ENCODE measurements at regions not wholly inside any gene's neighbourhood (a gene's known extent, or its start where the extent isn't known, plus 50 kb on each side); places are given as distances from the start of the nearest gene placed in this dataset.
"Not testable (repeated sequence)": the region's sequence is repeated elsewhere in the genome, so short reads cannot be mapped to it uniquely, and the experiment has no call there.

DNA sequence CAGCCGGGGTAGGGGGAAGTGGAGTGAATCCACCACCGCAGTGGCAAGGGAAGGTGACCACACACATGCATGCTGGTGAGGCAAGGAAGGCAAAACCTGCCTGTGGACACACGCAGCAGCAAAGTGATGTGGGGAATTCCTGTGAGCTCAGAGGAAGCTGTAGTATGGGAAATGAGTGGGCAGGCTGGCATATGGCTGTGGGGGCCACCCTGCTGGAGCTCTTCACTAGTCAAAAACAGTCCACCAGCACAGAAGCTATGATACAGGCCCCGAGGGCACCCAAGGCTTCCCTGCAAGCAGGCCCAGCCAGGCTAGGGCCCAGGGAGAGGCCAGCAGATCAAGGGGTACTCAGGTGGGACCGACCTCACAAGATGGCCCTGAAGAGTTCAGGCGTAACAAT is 239.1 kb downstream of the CHM start:
- DNase-seq: no peak

DNA sequence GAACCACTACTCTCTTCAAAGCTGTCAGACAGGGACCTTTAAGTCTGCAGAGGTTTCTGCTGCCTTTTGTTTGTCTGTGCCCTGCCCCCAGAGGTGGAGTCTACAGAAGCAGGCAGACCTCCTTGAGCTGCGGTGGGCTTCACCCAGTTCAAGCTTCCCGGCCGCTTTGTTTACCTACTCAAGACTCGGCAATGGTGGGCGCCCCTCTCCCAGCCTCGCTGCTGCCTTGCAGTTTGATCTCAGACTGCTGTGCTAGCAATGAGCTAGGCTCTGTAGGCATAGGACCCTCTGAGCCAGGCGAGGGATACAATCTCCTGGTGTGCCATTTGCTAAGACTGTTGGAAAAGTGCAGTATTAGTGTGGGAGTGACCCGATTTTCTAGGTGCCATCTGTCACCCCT is 275.0 kb downstream of the CHM start:
- not testable (repeated sequence) for DNase-seq

DNA sequence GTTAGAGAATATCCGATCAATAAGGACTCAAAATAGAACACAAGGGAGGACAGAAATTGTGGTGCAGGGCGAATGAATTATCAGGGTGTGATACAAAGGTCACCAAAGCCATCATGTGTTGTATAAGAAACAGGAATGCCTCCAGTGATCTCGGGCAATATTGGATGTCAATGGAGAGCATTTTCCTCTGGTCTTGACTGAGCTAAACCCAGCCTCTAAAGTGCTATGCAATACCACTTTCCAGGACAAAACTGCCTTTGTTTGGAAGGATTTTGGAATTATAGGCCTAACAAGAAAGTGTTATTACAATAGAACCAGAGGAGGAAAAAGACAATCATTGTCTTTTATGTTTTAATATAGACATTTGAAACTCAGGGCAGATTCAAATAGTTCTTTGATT is 281.7 kb downstream of the CHM start:
- no peak for DNase-seq

DNA sequence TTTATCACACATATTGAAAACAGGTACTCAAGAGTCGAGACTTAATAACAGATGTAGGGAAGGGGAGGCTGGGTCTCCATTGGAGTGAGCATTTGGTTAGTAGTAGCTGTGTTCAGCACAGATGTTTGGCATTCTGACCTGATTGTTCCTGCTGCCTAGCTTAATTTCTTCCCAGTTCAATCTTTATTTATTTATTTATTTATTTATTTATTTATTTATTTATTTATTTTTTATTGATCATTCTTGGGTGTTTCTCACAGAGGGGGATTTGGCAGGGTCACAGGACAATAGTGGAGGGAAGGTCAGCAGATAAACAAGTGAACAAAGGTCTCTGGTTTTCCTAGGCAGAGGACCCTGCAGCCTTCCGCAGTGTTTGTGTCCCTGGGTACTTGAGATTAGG is 324.3 kb downstream of the CHM start:
- not testable (repeated sequence) for DNase-seq

DNA sequence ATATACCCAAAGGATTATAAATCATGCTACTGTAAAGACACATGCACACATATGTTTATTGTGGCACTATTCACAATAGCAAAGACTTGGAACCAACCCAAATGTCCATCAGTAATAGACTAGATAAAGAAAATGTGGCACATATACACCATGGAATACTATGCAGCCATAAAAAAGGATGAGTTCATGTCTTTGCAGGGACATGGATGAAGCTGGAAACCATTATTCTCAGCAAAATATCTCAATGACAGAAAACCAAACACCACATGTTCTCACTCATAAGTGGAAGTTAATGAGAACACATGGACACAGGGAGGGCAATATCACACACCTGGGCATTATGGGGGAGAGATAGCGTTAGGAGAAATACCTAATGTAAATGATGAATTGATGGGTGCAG is 323.8 kb upstream of the POF1B start:
- DNase-seq: not testable (repeated sequence)

DNA sequence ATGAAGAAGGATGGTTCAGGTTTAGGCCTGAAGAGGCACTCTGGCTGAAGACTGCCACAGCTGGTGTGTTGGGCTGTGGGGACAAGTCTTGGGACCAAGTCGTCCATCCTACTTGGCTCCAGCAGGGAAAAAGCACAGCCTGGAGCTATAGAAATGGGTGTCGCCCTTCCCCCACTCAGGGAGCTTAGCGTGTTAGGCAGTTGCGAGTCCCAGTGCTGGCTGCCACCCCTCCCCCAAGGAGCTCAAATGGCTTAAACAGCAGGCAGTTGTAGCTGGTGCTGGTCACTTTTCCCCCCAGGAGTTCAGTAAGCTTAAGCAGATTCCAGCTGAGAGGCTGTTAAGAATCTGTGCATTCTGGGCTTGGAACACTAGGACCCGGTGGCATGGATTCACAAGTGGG is 319.5 kb upstream of the POF1B start:
- no peak for DNase-seq

DNA sequence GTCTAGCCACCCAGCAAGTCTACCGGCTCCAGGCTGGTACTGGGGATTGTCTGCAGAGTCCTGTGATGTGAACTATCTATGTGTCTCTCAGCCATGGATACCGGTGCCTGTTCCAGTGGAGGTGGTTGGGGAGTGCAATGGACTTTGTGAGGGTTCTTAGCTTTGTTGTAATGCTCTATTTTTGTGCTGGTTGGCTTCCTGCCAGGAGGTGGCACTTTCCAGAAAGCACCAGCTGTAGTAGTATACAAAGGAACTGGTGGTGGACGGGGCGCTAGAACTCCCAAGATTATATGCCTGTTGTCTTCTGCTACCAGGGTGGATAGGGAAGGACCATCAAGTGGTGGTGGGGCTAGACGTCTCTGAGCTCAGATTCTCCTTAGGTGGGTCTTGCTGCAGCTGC is 306.4 kb upstream of the POF1B start:
- DNase-seq: no peak

DNA sequence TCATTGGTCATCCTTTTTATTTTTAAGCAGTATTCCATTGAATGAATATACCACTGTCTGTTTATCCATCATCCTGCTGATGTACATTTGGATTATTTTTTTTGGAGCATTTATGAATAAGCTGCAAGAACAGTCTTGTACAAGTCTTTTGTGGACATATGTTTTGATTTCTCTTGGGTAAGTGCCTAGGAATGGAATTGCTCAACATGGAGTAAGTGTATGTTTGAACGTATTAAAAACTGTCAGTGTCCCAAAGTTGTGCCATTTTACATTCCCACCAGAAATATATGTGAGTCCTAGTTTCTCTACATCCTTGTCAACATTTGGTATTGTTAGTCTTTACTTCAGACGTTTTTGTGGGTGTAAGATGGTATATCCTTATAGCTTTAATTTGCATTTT is 287.0 kb upstream of the POF1B start:
- no peak for DNase-seq

DNA sequence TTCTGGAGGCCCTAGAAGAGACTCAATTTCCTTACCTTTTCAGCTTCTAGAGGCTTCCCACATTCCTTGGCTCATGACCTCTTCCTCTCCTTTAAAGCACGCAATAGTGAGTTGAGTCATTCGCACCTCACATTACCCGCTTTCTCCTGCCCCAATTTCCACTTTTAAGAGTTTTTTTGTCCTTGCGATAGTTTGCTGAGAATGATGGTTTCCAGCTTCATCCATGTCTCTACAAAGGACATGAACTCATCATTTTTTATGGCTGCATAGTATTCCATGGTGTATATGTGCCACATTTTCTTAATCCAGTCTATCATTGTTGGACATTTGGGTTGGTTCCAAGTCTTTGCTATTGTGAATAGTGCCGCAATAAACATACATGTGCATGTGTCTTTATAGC is 284.5 kb upstream of the POF1B start:
- not testable (repeated sequence) for DNase-seq

DNA sequence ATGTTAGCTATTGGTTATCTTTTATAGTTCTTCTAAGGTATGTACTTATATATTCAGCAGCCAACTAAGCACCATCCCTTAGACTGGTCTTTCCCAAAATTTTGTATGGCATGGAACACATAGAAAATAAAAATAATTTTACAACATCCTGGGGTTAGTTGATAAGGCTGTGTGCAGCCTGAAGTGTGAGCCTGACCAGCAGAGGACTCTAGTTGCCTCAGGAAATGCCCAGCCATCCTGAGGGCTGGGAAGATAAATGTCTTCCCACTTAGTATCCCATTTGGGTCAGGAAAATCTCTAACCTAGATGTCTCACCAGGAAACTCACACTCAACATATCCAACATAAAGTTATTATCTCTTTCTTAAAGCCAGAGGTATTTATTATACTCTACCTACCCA is 251.4 kb upstream of the POF1B start:
- DNase-seq: no peak

DNA sequence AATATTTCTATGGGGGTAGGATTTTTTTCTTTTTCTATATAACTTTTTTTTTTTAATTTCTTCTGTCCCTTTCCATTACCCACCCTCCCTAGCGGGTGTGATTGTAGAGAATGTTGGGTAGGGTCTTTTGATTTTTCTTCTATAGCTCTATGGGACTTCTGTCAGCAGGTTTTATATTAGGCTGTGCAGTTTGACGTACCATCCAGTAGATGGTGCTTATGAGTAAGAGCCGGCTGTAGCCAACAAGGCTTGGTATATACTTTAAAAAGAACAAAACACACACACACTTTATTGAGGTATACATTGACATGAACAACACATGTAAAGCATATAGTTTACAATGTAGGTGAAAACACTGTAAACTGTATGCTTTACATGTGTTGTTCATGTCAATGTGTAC is 247.9 kb upstream of the POF1B start:
- peak in 1 of 5 experiments; percentile 1 for DNase-seq

DNA sequence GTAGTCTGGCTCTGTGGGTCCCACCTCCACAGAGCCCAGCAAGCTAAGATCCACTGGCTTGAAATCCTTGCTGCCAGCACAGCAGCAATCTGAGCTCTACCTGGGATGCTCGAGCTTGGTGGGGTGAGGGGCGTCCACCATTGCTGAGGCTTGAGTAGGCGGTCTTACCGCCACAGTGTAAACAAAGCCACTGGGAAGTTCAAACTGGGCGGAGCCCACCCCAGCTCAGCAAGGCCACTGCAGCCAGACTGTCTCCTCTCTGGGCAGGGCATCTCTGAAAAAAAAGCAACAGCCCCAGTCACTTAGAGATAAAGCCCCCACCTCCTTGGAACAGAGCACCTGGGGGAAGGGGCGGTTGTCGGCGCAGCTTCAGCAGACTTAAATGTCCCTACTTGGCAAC is 243.2 kb upstream of the POF1B start:
- DNase-seq: no peak

DNA sequence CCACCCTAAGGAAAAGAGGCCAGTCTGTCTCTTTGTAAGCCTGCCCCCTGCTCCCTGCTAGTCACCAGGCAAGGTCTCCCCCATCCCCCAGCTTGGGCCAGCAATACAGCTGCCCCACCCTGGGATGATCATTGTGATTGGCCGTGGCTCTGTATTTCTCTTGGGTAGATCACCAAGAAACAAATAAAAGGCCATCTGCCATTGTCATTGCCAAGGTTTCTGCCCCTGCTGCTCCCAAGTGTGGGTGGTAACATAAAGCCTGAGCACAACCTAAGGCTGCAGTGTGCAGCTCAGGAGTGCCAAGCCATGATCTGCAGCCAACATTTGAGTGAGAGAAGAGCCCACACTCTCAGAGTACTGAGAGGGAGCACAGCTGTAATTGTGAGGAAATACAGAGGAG is 241.0 kb upstream of the POF1B start:
- DNase-seq: no peak

DNA sequence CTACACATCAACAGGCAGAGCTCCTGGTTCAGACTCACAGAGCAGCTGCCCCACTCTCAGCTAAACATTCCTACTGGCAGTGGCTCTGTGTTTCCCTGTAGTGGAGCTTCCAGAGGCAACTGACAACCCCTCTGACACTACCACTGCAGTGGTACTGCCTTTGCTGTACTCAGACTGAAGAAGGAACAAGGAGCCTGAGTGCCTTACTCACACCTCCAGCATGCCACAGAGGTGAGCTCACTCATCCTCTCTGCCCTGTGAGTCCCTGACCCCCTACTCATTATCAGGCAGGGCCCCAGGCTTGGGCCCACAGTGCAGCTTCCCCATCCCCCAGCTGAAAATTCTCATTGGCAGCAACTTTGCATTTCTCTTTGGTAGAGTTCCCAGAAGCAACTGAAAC is 240.5 kb upstream of the POF1B start:
- DNase-seq: no peak

DNA sequence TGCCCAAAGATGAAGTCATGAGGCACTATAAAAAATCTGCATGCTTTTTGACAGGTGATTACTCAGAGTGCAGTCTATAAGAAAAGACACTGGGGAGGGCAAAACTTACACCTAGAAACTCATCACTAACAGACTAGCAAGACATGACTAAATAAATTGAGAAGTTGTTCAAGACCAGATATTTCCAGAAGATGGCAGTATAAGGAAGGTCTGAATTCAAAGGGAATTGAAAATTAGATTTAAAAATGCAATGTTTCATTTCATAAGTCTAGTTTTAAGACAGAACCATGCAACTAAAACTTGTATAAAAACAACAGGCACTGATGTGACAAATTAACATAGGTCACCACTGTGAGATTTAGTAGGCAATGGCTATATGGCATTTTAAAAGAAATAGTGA is 232.5 kb upstream of the POF1B start:
- no peak for DNase-seq

DNA sequence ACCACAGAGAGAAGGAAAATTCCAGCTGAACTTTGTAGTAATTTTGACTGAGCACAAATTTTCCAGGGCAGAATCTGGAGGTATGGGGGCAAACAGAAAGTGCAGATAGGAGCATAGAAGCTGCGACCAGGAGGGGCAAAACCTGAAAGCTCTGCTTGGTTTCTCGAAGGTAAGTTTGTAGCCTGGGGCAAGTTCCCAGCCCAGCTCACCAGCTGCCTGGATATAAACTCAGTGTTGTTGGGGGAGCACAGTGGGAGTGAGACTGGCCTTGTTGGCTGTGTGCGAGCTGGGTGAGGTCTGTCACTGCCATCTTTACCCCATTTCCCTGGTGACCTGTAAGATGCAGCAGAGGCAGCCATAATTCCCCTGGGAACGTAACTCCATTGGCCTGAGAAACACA is 213.5 kb upstream of the POF1B start:
- DNase-seq: no peak

DNA sequence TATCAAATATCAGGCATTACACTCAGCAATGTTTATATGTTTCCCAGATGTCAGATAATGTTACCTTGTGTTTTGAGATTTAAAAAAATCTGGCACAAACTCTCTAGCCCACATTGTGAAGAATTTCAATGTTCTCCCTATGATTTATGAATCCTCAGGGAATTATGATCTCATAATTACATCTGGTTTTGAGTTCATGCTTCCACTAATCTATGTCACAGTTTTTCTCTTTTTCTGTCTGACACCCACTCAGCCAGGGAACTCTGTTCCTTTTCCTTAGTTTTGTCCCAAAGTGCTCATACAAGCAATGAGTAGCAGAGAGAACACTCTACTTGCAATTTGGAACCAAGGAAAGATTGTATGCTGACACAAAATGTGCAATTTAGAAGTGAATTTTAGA is 212.1 kb upstream of the POF1B start:
- DNase-seq: no peak

DNA sequence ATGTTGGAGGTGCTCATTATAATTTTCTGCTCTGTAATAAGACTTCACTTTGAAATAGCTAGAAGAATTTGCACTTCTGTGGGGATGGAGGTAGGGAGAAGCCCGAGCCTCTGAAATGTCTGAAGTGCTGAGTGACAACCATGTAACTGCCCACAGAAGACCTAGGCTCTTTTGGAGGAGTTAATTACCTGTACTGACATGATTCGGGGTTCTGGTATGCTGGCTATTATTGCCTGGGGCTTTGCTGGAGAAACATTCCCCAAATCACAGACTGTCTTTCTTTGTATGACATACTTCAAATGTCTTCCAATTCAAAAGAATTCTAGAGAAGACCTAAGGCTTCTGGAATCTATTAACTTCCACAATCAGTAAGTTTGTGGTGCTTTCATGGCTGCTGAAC is 211.2 kb upstream of the POF1B start:
- DNase-seq: no peak

DNA sequence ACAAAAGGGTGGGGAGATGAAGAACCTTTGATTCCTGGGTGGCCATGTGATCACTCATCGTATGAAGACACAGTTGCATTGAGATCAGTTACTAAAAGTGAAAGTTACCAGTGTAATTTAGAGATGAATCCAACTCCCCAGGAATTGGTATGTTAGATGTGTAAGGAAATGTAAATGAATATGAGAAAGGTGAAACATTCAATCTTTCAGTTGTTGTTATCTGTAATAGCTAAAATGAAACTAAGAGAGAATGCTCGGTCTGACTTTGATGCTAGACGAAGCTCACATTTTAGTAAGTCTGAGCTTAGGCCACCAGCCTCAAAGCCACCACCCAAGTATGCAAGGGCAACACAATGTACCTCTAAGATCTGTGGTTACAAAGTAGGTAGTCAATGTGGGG is 194.3 kb upstream of the POF1B start:
- peak in 1 of 5 experiments; percentile 59 for DNase-seq

DNA sequence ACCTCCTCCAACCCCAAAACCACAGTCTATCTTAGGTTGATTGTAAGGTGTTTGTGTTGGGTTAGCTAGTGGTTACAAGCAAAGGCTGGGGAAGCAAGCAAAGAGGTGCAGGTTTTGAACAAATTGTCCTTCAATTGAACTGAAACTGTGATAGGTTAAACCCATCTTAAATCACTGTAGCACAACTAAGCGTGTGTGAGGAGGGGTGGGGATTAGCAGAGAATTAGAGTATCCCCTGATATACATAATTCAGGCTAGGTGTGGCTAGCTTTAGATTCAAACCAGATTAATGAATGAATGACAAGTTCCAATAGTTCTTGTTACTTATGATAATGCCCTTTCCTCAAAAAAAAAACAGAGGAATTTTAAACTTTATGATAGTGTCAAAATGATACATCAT is 191.0 kb upstream of the POF1B start:
- DNase-seq: peak in 1 of 5 experiments; percentile 0

DNA sequence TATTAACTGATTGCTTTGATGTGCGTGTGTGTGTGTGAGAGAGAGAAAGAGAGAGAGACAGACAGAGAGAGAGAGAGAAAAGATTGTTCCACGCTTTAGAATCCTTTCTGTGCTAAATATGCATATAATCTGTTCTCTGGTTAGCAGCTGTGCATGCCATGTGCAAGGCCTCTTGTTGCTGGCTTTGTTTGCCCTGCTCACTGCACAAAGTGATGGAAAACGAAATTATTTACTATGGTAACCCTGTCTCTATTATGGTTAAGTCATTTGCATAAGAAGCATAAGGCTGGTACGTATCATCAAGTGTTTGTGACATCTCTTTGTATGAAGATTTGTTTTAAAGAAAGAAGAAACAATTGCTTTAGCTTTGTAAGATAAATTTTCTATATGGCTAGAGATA is 190.2 kb upstream of the POF1B start:
- no peak for DNase-seq

DNA sequence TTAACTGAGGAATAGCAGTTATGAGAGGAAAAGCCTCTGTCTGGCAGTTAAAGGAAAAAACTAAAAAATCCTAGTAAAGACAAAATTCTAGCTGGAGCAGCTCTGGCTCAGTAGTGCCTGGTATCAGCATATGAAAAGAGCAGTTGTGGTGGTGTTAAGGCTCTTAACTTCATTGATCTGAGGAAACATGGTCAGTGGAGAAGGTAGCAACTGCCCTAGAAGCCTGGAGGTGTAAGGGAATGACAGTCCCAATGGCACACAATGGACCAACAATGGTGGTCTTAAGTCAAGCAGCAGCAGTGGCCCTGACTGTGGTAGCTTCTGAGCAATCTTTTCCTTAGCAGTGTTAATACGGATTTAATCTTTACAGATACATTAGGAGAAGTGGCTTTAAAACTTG is 189.6 kb upstream of the POF1B start:
- DNase-seq: no peak

DNA sequence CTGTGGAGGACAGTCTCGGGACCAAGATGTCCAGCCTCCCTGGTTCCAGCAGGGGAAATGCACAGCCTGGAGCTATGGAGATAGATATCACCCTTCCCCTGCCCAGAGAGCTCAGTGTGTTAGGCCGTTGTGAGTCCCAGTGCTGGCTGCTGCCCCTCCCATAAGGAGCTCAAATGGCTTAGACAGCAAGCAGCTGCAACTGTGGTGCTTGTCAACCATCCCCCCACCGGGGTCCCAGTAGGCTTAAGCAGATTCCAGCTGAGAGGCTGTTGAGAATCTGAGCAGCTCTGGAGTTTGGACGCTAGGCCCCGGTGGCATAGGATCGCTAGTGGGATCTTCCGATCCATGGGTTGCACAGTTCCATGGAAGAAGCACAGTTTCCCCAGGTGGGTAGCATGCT is 181.8 kb upstream of the POF1B start:
- no peak for DNase-seq

DNA sequence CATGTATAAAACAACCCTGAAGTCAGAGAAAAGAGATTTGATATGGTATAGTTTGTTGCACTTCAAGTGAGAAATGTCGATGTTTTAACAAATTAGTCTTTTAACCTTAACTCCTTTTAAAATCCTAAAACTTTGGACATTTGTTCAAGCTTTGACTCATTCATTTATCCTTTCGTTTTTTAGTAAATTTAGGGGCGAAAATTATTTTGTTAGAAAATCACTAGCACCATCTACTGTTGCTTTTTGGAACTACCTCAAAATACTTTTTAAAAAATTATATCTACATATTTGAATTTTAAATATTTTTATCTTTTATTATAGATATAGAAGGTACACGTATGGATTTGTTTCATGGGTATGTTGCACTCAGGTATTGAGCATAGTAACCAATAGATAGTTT is 165.1 kb upstream of the POF1B start:
- no peak for DNase-seq

DNA sequence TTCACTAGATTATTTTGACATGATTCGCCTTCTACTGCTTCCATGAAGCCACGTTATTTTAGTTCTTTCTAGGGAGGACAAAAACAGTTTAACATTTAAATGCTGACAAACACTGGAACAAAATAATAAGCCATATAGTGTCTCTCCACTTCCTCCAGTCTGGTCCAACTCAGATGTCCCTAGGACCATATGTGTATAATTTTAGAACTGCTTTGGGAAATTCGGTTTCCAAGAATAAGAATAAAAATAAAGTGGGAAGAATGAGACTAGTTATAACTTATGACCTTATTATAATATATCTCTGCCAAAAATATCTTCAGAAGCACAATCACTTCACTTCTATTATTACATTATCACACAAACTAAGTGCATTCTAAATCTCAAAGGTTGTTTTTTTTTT is 164.4 kb upstream of the POF1B start:
- no peak for DNase-seq

DNA sequence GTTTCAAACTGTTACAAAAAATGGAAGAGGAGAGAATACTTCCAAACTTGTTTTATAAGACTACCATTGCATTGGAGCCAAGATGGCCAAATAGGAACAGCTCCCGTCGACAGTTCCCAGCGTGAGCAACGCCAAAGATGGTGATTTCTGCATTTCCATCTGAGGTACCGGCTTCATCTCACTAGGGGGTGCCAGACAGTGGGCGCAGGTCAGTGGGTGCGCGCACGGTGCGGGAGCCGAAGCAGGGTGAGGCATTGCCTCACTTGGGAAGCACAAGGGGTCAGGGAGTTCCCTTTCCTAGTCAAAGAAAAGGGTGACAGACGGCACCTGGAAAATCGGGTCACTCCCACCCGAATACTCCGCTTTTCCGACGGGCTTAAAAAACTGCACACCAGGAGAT is 149.7 kb upstream of the POF1B start:
- DNase-seq: not testable (repeated sequence)

Data from T-helper 2 cell (primary cell).